HG02623 (cell line): ENCODE measurements at regions not wholly inside any gene's neighbourhood (a gene's known extent, or its start where the extent isn't known, plus 50 kb on each side); places are given as distances from the start of the nearest gene placed in this dataset.

Experiments
- ATAC-seq: cut with Tn5 transposase; IDR thresholded peaks from one replicate; pipeline ENCODE4 v1.9.1; 2021; ENCODE audit warnings: moderate library complexity; ENCODE audit not compliant: unreplicated experiment

GRCh38 chr12:90020436-90020835, 311.8 kb upstream of the ATP2B1 start:
- no peak for ATAC-seq

DNA sequence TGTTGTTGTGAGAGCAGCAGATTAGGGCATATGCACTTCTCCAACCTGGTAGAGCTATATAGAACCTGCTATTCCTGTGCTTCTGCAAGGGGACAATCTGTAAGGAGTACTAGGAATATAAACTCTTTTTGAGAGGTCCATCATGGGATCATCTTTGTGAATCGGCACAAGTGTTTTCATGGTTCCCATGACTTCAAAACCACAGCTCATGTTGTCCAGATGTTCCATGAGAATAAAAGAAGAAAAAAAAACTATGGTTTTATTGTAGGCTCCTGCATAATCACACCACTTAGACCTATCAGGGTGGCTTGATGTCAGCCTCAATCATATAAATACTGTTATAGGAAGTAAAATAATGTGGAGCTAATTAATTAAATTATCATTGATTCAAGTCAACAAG, 311.4 kb upstream of the ATP2B1 start:
- ATAC-seq, result no peak

- ATAC-seq, result no peak
These were observed 308.7 kb upstream of the ATP2B1 start for GRCh38 chr12:90017316-90017715.

DNA sequence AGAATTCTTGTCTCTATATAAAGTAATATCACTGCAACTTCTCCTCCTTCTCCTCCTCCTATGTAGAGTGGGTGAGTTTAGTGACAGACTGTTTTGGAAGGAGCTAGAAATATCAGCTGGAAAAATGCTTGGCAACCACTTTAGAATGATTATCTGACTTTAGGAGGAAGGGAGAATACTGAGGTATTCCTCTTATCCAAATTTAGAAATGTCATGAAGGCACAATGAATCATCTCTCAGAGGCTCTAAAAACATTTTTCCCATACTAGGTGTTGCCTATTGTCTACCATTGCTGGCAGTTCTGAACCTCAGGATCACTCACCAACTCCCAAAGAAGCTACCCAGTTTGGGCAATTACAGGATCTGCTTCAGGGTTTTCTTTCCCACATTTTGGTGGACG, 306.6 kb upstream of the ATP2B1 start:
- ATAC-seq, result no peak

- peak; percentile 85 for ATAC-seq
These were observed 304.8 kb upstream of the ATP2B1 start for GRCh38 chr12:90013409-90013808.

DNA sequence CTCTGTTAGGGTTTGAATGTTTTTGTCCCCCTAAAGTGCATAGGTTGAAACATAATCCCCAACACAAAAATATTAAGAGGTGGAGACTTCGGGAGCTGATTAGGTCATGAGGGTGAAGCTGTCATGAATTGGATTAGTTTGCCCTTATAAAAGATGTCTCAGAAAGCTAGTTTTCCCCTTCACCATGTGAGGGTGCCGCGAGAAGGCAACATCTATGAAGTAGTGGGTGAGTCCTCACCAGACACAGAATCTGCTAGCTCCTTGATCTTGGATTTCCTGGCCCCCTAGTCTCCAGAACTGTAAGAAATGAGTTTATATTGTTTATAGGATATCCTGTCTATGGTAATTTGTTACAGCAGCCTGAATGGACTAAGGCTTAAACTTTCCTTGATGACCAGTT, 301.5 kb upstream of the ATP2B1 start:
- ATAC-seq, result no peak

- no peak for ATAC-seq
These were observed 299.6 kb upstream of the ATP2B1 start for GRCh38 chr12:90008277-90008676.

DNA sequence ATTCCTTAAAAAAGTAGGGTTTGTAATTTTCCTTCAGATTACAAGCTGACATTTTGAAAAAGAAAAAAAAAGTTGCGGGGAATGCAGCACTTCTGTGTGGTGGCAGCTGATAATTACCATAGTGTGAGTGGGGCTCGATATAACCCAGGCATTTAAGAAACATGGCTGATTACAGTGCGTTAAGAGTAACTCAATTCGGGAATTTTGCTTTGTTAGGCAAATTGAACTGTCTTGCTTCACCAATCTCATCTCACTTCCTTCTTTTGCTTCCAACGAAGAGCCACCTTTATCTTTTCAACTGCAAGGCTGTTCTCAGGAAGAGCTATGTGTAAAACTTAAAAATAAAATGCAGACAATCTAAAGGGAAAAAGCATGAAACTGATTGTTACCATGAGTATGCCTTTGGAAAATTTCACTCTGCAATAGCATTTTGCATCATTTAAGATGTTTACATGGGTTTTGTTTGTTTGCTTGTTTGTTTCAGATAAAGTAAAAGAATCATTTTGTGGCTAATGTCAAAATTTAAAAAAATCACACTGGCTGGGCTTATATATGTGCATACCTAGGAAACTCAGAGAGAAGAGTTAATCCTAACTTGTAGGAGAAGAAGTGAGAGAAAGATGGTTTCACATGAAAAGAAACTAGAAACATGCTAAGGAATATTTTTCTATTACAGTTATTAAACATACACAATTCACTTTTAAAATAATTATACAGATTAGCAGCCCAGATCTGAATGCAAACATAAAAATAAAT, 295.9 kb upstream of the ATP2B1 start:
- ATAC-seq, result peak; percentile 66

- ATAC-seq, result no peak
These were observed 295.1 kb upstream of the ATP2B1 start for GRCh38 chr12:90003688-90004087.

DNA sequence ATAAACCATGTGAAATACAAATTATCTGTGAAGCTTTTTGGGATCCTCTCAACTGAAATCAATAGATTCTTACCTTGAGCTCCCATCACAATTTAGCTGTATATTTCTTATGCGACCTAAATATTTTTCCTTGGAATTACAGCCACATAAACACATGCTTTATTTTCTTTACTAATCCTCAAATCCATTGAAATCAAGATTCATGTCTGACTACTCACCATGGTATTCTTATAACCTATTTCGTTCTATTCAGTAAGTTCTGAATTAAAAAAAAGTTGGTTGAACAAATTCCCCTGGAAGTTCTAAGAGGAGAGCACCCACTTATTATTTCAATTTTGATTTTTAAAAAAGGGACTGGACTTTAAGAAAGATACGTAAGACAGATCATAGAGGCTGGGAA, 292.1 kb upstream of the ATP2B1 start:
- ATAC-seq, result no peak

DNA sequence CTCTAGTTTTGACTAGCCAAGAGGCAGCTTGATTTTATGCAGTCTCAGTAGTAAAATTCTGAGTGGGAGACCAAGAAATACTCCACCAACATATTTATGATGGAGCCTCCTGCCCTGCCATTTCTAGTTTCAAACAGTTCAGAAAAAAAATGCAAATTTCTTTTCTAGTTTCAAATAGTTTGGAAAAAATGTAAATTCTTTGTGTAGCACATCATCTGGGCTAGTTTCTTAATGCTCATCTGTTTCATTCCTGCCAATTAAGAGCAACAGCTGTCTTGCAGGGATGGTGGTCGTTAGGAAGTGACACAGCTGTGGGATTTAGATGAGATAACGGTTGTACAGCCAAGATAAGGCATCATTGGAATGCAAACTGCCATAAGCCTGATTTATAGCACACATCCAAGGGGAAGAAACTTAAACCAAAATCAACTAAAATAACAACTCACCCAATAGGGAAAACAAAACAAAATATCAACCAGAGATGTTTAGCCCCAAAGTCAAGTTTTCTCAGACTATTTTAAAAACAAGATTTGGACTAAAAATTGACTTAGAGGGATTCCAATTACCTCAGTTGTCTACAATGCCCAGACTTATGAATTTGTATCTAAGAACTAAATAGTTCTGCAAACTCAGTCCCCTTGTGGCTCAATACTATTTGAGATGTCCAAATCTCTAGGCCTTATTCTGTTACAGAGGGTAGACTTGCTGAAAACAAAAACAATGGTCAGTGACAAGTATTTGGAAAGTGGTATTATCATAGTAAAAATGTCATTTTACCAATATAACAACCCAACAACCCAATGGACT, 291.3 kb upstream of the ATP2B1 start:
- no peak for ATAC-seq

DNA sequence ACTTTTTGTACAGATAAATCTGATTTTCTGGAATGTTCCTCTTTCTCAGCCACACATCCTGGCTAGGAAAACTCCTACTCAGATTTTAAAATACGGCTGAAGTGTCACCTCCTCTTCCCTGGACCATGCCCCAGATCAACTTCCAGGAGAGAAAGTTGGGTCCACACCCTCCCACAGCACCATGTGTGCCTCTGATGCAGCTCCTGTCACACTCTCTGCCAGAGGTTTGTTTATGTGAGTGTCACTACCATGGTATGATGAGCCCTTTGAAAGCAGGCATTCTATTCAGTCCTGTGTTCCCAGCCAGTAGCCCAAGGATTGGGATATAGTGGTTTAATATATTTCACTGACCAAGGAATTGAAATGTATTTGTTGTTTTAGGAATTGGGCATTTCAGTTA, 287.2 kb upstream of the ATP2B1 start:
- ATAC-seq, result no peak

GRCh38 chr12:89994911-89995310, 286.3 kb upstream of the ATP2B1 start:
- no peak for ATAC-seq

DNA sequence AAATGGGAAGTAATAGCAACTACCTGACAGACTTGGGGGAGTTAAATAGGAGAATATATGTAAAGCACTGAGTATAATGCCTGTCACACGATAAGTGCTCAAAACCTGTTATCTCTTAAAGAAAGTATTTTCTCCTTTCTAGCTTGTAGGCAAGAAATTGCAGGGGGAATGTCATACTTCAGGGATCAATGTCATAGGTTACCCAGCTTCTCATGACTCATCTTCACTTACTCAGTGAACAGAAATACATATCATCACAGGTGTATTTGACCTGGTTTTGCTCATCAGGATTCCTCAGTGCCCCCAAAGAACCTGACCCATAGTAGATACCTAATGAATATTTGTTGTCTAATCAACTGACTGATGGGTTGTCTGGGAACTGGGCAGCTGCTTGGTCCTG, 285.0 kb upstream of the ATP2B1 start:
- ATAC-seq, result no peak

- no peak for ATAC-seq
These were observed 284.2 kb upstream of the ATP2B1 start for GRCh38 chr12:89992668-89993451.

GRCh38 chr12:89991807-89992590, 283.4 kb upstream of the ATP2B1 start:
- ATAC-seq, result no peak

DNA sequence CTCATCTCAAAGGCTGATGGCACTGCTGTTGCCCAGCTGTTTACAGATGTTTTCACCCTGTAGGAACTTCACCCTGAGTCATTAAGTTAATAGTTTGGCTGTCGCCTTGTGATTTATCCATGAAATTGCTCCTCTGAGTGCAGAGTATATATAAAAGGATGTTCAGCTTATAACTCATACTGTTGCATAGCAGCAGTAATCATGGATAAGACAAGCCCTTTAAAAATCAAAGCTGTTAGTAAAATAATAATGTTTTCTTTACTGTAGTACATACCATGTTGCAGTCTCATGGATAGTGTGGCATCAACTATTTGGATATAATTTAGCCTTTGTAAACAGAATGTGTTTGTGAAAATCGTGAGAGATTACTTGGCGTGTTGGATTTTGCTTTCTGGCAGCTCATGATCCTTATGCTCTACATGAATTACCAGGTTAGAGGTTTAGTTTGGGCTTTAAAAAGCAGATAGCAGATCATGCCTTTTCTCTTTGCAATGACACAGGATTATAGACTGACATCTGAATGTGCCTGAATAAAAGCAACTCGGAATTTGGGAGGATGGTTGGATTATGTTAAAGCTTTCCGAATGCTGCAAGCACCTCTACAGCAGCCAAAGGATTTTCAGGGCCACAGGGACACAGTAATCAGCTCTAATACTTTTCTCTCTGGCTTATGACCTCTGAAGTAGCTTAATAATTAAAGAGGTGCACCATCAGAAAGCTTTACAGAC, 279.7 kb upstream of the ATP2B1 start:
- no peak for ATAC-seq

DNA sequence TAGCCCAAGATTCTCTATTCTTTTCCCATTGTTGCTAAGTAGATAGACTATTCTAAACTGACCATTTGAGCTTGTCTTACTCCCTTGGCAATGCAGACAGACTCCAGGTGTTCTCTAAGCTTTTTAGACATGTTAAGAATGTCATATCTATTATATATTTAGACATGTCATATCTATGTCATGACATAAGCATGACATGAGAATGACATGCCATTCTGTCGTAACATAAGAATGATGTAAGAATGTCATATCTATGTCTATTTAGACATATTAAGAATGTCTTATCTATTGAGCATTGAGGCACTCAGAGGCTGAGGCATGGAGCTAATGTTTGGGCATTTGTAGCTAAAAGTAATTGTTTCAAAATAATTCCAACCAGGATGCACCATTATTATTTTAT, 277.3 kb upstream of the ATP2B1 start:
- no peak for ATAC-seq

GRCh38 chr12:89984846-89985245, 276.2 kb upstream of the ATP2B1 start:
- ATAC-seq, result no peak

DNA sequence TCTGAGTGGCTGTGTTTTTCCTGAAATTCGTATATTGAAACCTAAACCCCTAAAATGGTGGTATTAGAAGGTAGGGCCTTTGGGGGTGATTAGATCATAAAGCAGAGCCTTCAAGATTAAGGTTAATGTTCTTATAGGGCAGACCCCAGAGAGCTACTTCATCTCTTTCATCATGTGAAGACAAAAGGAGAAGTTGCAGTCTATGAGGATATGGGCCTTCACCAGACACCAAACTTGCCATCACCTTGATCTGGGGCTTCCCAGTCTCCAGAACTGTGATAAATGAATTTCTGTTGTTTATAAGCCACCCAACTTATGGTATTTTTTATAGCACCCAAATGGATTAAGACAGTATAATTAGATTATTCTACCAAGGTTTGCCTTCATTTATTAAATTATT, 275.0 kb upstream of the ATP2B1 start:
- ATAC-seq, result no peak
